ENCODE measurements at regions not wholly inside any gene's neighbourhood (a gene's known extent, or its start where the extent isn't known, plus 50 kb on each side); places are given as distances from the start of the nearest gene placed in this dataset.

GRCh38 chr13:40143106-40143505 lies 487.6 kb downstream of the COG6 start:
- no peak overlapping the region for H3K4me2 ChIP-seq (ENCODE audit: low read length)
- peaks cover 5% of the 10 kb centered on the region for H3K27me3 ChIP-seq (ENCODE audit: insufficient read depth, low read length)
- Mint-ChIP-seq H3K4me3 (ENCODE audit: unreplicated experiment) (no peak overlapping the region), H3K27me3 (ENCODE audit: low read depth, unreplicated experiment) (peaks cover 25% of the 10 kb centered on the region), H3K9me3 (ENCODE audit: unreplicated experiment) (no peaks in the 10 kb centered on the region), H3K27ac (ENCODE audit: unreplicated experiment) (peak overlapping the region; percentile 78), H3K4me1 (ENCODE audit: low read depth, unreplicated experiment) (peaks cover 5% of the 10 kb centered on the region), H3K36me3 (ENCODE audit: low read depth, unreplicated experiment) (peaks cover 2% of the 10 kb centered on the region)
- H3K4me3 ChIP-seq (ENCODE audit: insufficient read depth, low read depth, low read length) = no peak overlapping the region
- no peaks in the 10 kb centered on the region for H4K20me1 ChIP-seq (ENCODE audit: insufficient read depth, low read length)
- TF ChIP-seq EZH2 (IDR thresholded peaks at IDR 0.05; ENCODE audit: insufficient read depth, low read length) (no peak), CTCF (IDR thresholded peaks at IDR 0.05; ENCODE audit: insufficient read depth, low read depth, low read length) (no peak)
- no peaks in the 10 kb centered on the region for H3K79me2 ChIP-seq (ENCODE audit: insufficient read depth, low read length)
- H3K9me3 ChIP-seq (ENCODE audit: insufficient read depth, low read depth, low read length) = no peaks in the 10 kb centered on the region
- no peaks in the 10 kb centered on the region for H3K4me1 ChIP-seq (ENCODE audit: insufficient read depth, low read length)
- FAIRE-seq (no peak), DNase-seq (ENCODE audit: low read depth) (no peak)
- no peaks in the 10 kb centered on the region for H3K36me3 ChIP-seq (ENCODE audit: insufficient read depth, low read length)
- H3K27ac ChIP-seq (ENCODE audit: low read depth, low read length) = no peak overlapping the region
- no peak overlapping the region for H2AFZ ChIP-seq (ENCODE audit: low read depth, low read length)
- H3K9ac ChIP-seq (ENCODE audit: low read length) = no peak overlapping the region

- TF ChIP-seq EZH2 (IDR thresholded peaks at IDR 0.05; ENCODE audit: insufficient read depth, low read length) (no peak), CTCF (IDR thresholded peaks at IDR 0.05; ENCODE audit: insufficient read depth, low read depth, low read length) (no peak)
- Histone ChIP-seq H3K4me1 (ENCODE audit: insufficient read depth, low read length) (no peaks in the 10 kb centered on the region), H3K4me3 (ENCODE audit: insufficient read depth, low read depth, low read length) (no peak overlapping the region), H3K79me2 (ENCODE audit: insufficient read depth, low read length) (no peaks in the 10 kb centered on the region), H3K27ac (ENCODE audit: low read depth, low read length) (no peak overlapping the region), H3K9me3 (ENCODE audit: insufficient read depth, low read depth, low read length) (no peaks in the 10 kb centered on the region), H3K27me3 (ENCODE audit: insufficient read depth, low read length) (peaks cover 5% of the 10 kb centered on the region), H3K9ac (ENCODE audit: low read length) (no peak overlapping the region), H3K36me3 (ENCODE audit: insufficient read depth, low read length) (no peaks in the 10 kb centered on the region), H2AFZ (ENCODE audit: low read depth, low read length) (no peak overlapping the region), H3K4me2 (ENCODE audit: low read length) (no peak overlapping the region), H4K20me1 (ENCODE audit: insufficient read depth, low read length) (no peaks in the 10 kb centered on the region)
- Mint-ChIP-seq H3K27ac (ENCODE audit: unreplicated experiment) (peak overlapping the region; percentile 78), H3K4me1 (ENCODE audit: low read depth, unreplicated experiment) (peaks cover 7% of the 10 kb centered on the region), H3K36me3 (ENCODE audit: low read depth, unreplicated experiment) (peaks cover 2% of the 10 kb centered on the region), H3K27me3 (ENCODE audit: low read depth, unreplicated experiment) (peaks cover 24% of the 10 kb centered on the region), H3K4me3 (ENCODE audit: unreplicated experiment) (no peak overlapping the region), H3K9me3 (ENCODE audit: unreplicated experiment) (no peaks in the 10 kb centered on the region)
- FAIRE-seq = no peak
- DNase-seq (ENCODE audit: low read depth) = no peak
Measured at GRCh38 chr13:40143559-40143958, 488.1 kb downstream of the COG6 start.

- H3K4me2 ChIP-seq (ENCODE audit: low read length) = no peak overlapping the region
- no peak overlapping the region for H3K27ac ChIP-seq (ENCODE audit: low read depth, low read length)
Measured at GRCh38 chr13:40145139-40145538, 489.7 kb downstream of the COG6 start.

More at GRCh38 chr13:40145139-40145538, 489.7 kb downstream of the COG6 start:
- FAIRE-seq (no peak), DNase-seq (ENCODE audit: low read depth) (no peak)
- Mint-ChIP-seq H3K36me3 (ENCODE audit: low read depth, unreplicated experiment) (peaks cover 2% of the 10 kb centered on the region), H3K4me3 (ENCODE audit: unreplicated experiment) (no peak overlapping the region), H3K27me3 (ENCODE audit: low read depth, unreplicated experiment) (peaks cover 24% of the 10 kb centered on the region), H3K4me1 (ENCODE audit: low read depth, unreplicated experiment) (peaks cover 15% of the 10 kb centered on the region), H3K27ac (ENCODE audit: unreplicated experiment) (no peak overlapping the region), H3K9me3 (ENCODE audit: unreplicated experiment) (no peaks in the 10 kb centered on the region)
- no peaks in the 10 kb centered on the region for H4K20me1 ChIP-seq (ENCODE audit: insufficient read depth, low read length)
- H2AFZ ChIP-seq (ENCODE audit: low read depth, low read length) = no peak overlapping the region
- no peaks in the 10 kb centered on the region for H3K36me3 ChIP-seq (ENCODE audit: insufficient read depth, low read length)
- no peaks in the 10 kb centered on the region for H3K79me2 ChIP-seq (ENCODE audit: insufficient read depth, low read length)
- no peak overlapping the region for H3K9ac ChIP-seq (ENCODE audit: low read length)
- no peak overlapping the region for H3K4me3 ChIP-seq (ENCODE audit: insufficient read depth, low read depth, low read length)
- peaks cover 5% of the 10 kb centered on the region for H3K27me3 ChIP-seq (ENCODE audit: insufficient read depth, low read length)
- no peak for TF ChIP-seq CTCF (IDR thresholded peaks at IDR 0.05; ENCODE audit: insufficient read depth, low read depth, low read length)
- no peak for TF ChIP-seq EZH2 (IDR thresholded peaks at IDR 0.05; ENCODE audit: insufficient read depth, low read length)
- peaks cover 9% of the 10 kb centered on the region for H3K4me1 ChIP-seq (ENCODE audit: insufficient read depth, low read length)
- no peaks in the 10 kb centered on the region for H3K9me3 ChIP-seq (ENCODE audit: insufficient read depth, low read depth, low read length)

Data from astrocyte (in vitro differentiated cells and primary cell).